Left ventricle myocardium inferior (tissue), 1 donor: ENCODE measurements at regions not wholly inside any gene's neighbourhood (a gene's known extent, or its start where the extent isn't known, plus 50 kb on each side); places are given as distances from the start of the nearest gene placed in this dataset.
"Not testable (repeated sequence)": the region's sequence is repeated elsewhere in the genome, so short reads cannot be mapped to it uniquely, and the experiment has no call there.

Experiments
- DNase-seq: peaks from one replicate; pipeline ENCODE4 v3.0.0-alpha.2; 2020
- H3K27ac ChIP-seq: fragments of 200-600 bp; replicated peaks from 2 replicates; pipeline ENCODE4 v1.8.0; 2021
- H3K27me3 ChIP-seq: fragments of 200-600 bp; 2 replicates; pipeline ENCODE4 v1.8.0; 2021; ENCODE audit warnings: low read depth
- H3K36me3 ChIP-seq: fragments of 200-600 bp; 2 replicates; pipeline ENCODE4 v1.8.0; 2021
- H3K4me1 ChIP-seq: fragments of 200-600 bp; 2 replicates; pipeline ENCODE4 v1.8.0; 2021
- H3K4me3 ChIP-seq: fragments of 200-600 bp; 2 replicates; pipeline ENCODE4 v1.8.0; 2021; ENCODE audit warnings: mild to moderate bottlenecking, moderate library complexity
- H3K9me3 ChIP-seq: fragments of 200-600 bp; replicated peaks from 2 replicates; pipeline ENCODE4 v1.8.0; 2021
- intact Hi-C: fragments of 100-400 bp; cut with micrococcal nuclease; formaldehyde crosslinking; loops from one replicate; pipeline ENCODE4 v1.11.0; 2022
- TF ChIP-seq, protein P1 (sequence below): fragments of 200-600 bp; IDR thresholded peaks from 2 replicates; pipeline ENCODE4 v1.8.0; 2021; ENCODE audit warnings: antibody characterized with exemption, mild to moderate bottlenecking, borderline replicate concordance
- donor health status: DM: no; HTN: yes; CAD: no; lungs with severe emphysema.

- TF ChIP-seq, protein P1, sequence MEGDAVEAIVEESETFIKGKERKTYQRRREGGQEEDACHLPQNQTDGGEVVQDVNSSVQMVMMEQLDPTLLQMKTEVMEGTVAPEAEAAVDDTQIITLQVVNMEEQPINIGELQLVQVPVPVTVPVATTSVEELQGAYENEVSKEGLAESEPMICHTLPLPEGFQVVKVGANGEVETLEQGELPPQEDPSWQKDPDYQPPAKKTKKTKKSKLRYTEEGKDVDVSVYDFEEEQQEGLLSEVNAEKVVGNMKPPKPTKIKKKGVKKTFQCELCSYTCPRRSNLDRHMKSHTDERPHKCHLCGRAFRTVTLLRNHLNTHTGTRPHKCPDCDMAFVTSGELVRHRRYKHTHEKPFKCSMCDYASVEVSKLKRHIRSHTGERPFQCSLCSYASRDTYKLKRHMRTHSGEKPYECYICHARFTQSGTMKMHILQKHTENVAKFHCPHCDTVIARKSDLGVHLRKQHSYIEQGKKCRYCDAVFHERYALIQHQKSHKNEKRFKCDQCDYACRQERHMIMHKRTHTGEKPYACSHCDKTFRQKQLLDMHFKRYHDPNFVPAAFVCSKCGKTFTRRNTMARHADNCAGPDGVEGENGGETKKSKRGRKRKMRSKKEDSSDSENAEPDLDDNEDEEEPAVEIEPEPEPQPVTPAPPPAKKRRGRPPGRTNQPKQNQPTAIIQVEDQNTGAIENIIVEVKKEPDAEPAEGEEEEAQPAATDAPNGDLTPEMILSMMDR: no peak
- Histone ChIP-seq H3K27me3 (no peaks in the 10 kb centered on the region), H3K27ac (no peak overlapping the region), H3K4me1 (peaks cover 8% of the 10 kb centered on the region), H3K4me3 (no peak overlapping the region), H3K36me3 (no peaks in the 10 kb centered on the region), H3K9me3 (no peaks in the 10 kb centered on the region)
- no peak for DNase-seq
- intact Hi-C loops: no loop called here
Observed at GRCh38 chr5:167415779-167416746, 875.4 kb upstream of the WWC1 start.

GRCh38 chr5:167417662-167418061 is 873.8 kb upstream of the WWC1 start:
- TF ChIP-seq, protein P1: no peak
- H3K27ac ChIP-seq: no peak overlapping the region
- intact Hi-C loops: no loop called here
- no peaks in the 10 kb centered on the region for H3K9me3 ChIP-seq
- no peak for DNase-seq
- H3K4me3 ChIP-seq: no peak overlapping the region
- no peaks in the 10 kb centered on the region for H3K27me3 ChIP-seq
- H3K4me1 ChIP-seq: peaks cover 8% of the 10 kb centered on the region
- H3K36me3 ChIP-seq: no peaks in the 10 kb centered on the region

DNA sequence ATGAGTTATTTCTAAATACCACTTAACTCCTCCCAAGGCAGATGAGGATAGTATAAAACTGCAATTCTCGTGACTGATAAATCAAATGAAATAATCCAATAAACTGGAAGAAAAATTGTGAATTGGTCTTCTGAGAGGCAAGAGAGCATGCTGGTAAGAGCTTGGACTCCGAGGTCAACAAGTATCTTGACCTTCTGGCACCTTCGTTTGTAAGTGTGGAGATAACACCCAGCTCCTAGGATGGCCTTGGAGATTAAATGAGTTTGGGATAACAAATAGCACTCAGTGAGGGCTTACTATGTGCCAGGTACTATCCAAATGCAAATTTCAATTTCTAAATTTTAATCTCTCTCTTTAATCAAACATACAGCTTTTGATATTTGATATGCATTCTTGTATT is 866.3 kb upstream of the WWC1 start:
- intact Hi-C loops: no loop called here
- Histone ChIP-seq H3K27me3 (no peaks in the 10 kb centered on the region), H3K36me3 (no peaks in the 10 kb centered on the region), H3K4me1 (no peaks in the 10 kb centered on the region), H3K4me3 (no peak overlapping the region), H3K27ac (no peak overlapping the region), H3K9me3 (no peaks in the 10 kb centered on the region)
- TF ChIP-seq, protein P1: no peak
- DNase-seq: no peak

DNA sequence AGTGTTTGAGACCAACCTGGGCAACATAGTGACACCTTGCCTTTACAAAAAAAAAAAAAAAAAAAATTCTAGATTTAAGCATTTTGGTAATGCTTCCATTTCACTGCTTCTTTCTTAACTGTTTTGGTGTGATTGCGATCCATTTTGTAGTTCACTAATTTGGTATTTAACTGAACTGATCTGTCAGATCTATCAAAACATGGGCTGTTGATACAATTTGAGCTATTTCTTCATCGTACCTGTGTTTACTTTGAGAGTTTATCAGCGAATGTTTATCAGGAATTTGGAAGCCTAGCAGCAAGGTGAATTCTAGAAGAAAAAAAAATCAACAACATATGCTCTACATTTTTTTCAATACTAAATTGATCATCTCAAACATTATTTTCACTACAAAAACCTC is 864.9 kb upstream of the WWC1 start:
- DNase-seq: no peak
- Histone ChIP-seq H3K36me3 (no peaks in the 10 kb centered on the region), H3K4me1 (no peaks in the 10 kb centered on the region), H3K27me3 (no peaks in the 10 kb centered on the region), H3K4me3 (no peak overlapping the region), H3K9me3 (no peaks in the 10 kb centered on the region), H3K27ac (no peak overlapping the region)
- intact Hi-C loops: no loop called here
- TF ChIP-seq, protein P1: no peak

DNA sequence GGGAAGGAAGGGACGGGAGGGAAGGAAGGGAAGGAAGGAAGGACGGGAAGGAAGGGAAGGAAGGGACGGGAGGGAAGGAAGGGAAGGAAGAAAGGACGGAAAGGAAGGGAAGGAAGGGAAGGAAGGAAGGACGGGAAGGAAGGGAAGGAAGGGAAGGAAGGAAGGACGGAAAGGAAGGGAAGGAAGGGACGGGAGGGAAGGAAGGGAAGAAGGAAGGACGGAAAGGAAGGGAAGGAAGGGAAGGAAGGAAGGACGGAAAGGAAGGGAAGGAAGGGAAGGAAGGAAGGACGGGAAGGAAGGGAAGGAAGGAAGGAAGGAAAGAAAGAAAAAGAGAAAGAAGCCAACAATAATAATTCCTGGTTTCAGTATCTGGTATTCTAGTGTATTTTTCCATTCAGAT is 863.8 kb upstream of the WWC1 start:
- H3K4me1 ChIP-seq, H3K9me3 ChIP-seq, H3K27me3 ChIP-seq, H3K36me3 ChIP-seq, H3K4me3 ChIP-seq, intact Hi-C loops, H3K27ac ChIP-seq, DNase-seq: not testable (repeated sequence)

- H3K9me3 ChIP-seq: no peaks in the 10 kb centered on the region
- intact Hi-C loops: no loop called here
- TF ChIP-seq, protein P1: no peak
Observed at GRCh38 chr5:167440846-167441245, 850.6 kb upstream of the WWC1 start.

More at GRCh38 chr5:167440846-167441245, 850.6 kb upstream of the WWC1 start:
- DNase-seq: no peak
- Histone ChIP-seq H3K27ac (no peak overlapping the region), H3K4me1 (no peaks in the 10 kb centered on the region), H3K36me3 (no peaks in the 10 kb centered on the region), H3K4me3 (no peak overlapping the region), H3K27me3 (no peaks in the 10 kb centered on the region)
